NT2/D1 (cell line): ENCODE measurements at regions not wholly inside any gene's neighbourhood (a gene's known extent, or its start where the extent isn't known, plus 50 kb on each side); places are given as distances from the start of the nearest gene placed in this dataset.

Source experiments
- SUZ12 ChIP-seq: IDR thresholded peaks from 2 replicates; pipeline ENCODE4 v1.6.1; 2011; ENCODE audit not compliant: insufficient read length, insufficient read depth; ENCODE audit errors: extremely low read depth
- YY1 ChIP-seq: IDR thresholded peaks from 2 replicates; pipeline ENCODE4 v1.6.1; 2011; ENCODE audit not compliant: insufficient read length, insufficient read depth

GRCh38 chr12:127829281-127830064 is 437.5 kb upstream of the TMEM132C start:
- TF ChIP-seq YY1: no peak
- no peak for TF ChIP-seq SUZ12
